ENCODE measurements at regions not wholly inside any gene's neighbourhood (a gene's known extent, or its start where the extent isn't known, plus 50 kb on each side); places are given as distances from the start of the nearest gene placed in this dataset.

- Histone ChIP-seq H3K4me3 (ENCODE audit: insufficient read depth, low read length, poor library complexity, severe bottlenecking) (no peak overlapping the region), H3K9me3 (ENCODE audit: insufficient read depth, low read length) (no peaks in the 10 kb centered on the region), H3K27me3 (ENCODE audit: low read length) (no peaks in the 10 kb centered on the region), H2AFZ (ENCODE audit: low read depth, low read length, severe bottlenecking) (no peak overlapping the region), H3K9ac (ENCODE audit: low read length) (no peak overlapping the region), H3K36me3 (ENCODE audit: low read length) (no peaks in the 10 kb centered on the region), H3K79me2 (ENCODE audit: insufficient read depth, low read length) (no peaks in the 10 kb centered on the region), H3K27ac (ENCODE audit: low read depth, low read length) (no peak overlapping the region), H3F3A (ENCODE audit: insufficient read depth) (no peaks in the 10 kb centered on the region), H4K20me1 (ENCODE audit: low read depth, low read length) (no peaks in the 10 kb centered on the region), H3K9me2 (replicated peaks; ENCODE audit: insufficient read depth, low read length) (no peaks in the 10 kb centered on the region), H3K4me2 (ENCODE audit: low read depth, low read length, poor library complexity, severe bottlenecking) (no peak overlapping the region)
- TF ChIP-seq CTCF (IDR thresholded peaks at IDR 0.05; ENCODE audit: insufficient read depth, low read length, poor library complexity, severe bottlenecking) (no peak), EZH2phosphoT487 (conservative IDR thresholded peaks at IDR 0.05; ENCODE audit: low read length) (no peak)
Measured at GRCh38 chr12:23084236-23084995, 459.4 kb downstream of the ETNK1 start.

GRCh38 chr12:23088594-23088993 lies 463.6 kb downstream of the ETNK1 start:
- no peaks in the 10 kb centered on the region for H3K36me3 ChIP-seq (ENCODE audit: low read length)
- H3K27ac ChIP-seq (ENCODE audit: low read depth, low read length): no peak overlapping the region
- TF ChIP-seq EZH2phosphoT487 (conservative IDR thresholded peaks at IDR 0.05; ENCODE audit: low read length): no peak
- no peak for TF ChIP-seq CTCF (IDR thresholded peaks at IDR 0.05; ENCODE audit: insufficient read depth, low read length, poor library complexity, severe bottlenecking)
- H2AFZ ChIP-seq (ENCODE audit: low read depth, low read length, severe bottlenecking): no peak overlapping the region
- no peaks in the 10 kb centered on the region for H3K27me3 ChIP-seq (ENCODE audit: low read length)
- H3K9me3 ChIP-seq (ENCODE audit: insufficient read depth, low read length): no peaks in the 10 kb centered on the region
- no peaks in the 10 kb centered on the region for H3K79me2 ChIP-seq (ENCODE audit: insufficient read depth, low read length)
- H3K4me3 ChIP-seq (ENCODE audit: insufficient read depth, low read length, poor library complexity, severe bottlenecking): no peak overlapping the region
- H3F3A ChIP-seq (ENCODE audit: insufficient read depth): no peaks in the 10 kb centered on the region
- no peaks in the 10 kb centered on the region for H4K20me1 ChIP-seq (ENCODE audit: low read depth, low read length)
- H3K9me2 ChIP-seq (replicated peaks; ENCODE audit: insufficient read depth, low read length): no peaks in the 10 kb centered on the region
- no peak overlapping the region for H3K4me2 ChIP-seq (ENCODE audit: low read depth, low read length, poor library complexity, severe bottlenecking)
- H3K9ac ChIP-seq (ENCODE audit: low read length): no peak overlapping the region

- no peak overlapping the region for H3K4me2 ChIP-seq (ENCODE audit: low read depth, low read length, poor library complexity, severe bottlenecking)
Measured at GRCh38 chr12:23093488-23093887, 468.5 kb downstream of the ETNK1 start.

More at GRCh38 chr12:23093488-23093887, 468.5 kb downstream of the ETNK1 start:
- H3F3A ChIP-seq (ENCODE audit: insufficient read depth): no peaks in the 10 kb centered on the region
- no peak for TF ChIP-seq EZH2phosphoT487 (conservative IDR thresholded peaks at IDR 0.05; ENCODE audit: low read length)
- no peak for TF ChIP-seq CTCF (IDR thresholded peaks at IDR 0.05; ENCODE audit: insufficient read depth, low read length, poor library complexity, severe bottlenecking)
- H4K20me1 ChIP-seq (ENCODE audit: low read depth, low read length): no peaks in the 10 kb centered on the region
- no peak overlapping the region for H2AFZ ChIP-seq (ENCODE audit: low read depth, low read length, severe bottlenecking)
- H3K27ac ChIP-seq (ENCODE audit: low read depth, low read length): no peak overlapping the region
- H3K9ac ChIP-seq (ENCODE audit: low read length): no peak overlapping the region
- H3K27me3 ChIP-seq (ENCODE audit: low read length): no peaks in the 10 kb centered on the region
- H3K36me3 ChIP-seq (ENCODE audit: low read length): no peaks in the 10 kb centered on the region
- no peak overlapping the region for H3K4me3 ChIP-seq (ENCODE audit: insufficient read depth, low read length, poor library complexity, severe bottlenecking)
- no peaks in the 10 kb centered on the region for H3K79me2 ChIP-seq (ENCODE audit: insufficient read depth, low read length)
- H3K9me2 ChIP-seq (replicated peaks; ENCODE audit: insufficient read depth, low read length): no peaks in the 10 kb centered on the region
- H3K9me3 ChIP-seq (ENCODE audit: insufficient read depth, low read length): no peaks in the 10 kb centered on the region
